ENCODE measurements at regions not wholly inside any gene's neighbourhood (a gene's known extent, or its start where the extent isn't known, plus 50 kb on each side); places are given as distances from the start of the nearest gene placed in this dataset.

DNA sequence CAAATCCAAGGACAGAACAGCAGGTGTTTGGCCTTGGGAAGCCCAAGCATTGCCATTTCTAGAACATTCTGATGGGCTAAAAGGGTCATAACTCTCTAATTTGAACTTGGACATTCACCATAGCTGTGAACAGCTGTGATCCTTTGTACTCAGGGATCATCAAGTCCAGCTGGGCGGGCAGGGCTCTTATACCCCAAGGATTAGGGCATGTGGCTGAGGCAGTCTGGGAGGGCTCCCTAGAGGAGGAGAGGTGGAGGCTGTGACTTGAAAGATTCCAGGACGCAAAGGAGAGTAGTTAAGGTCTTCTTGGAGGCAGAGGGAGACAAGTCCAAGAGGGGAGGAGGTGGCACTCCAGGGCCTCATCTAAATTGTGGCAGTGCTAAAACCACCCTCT lies 233.1 kb upstream of the GSE1 start:
- H3K27me3 ChIP-seq = no peaks in the 10 kb centered on the region
- H3K36me3 ChIP-seq = no peaks in the 10 kb centered on the region
- no peaks in the 10 kb centered on the region for H3K9me3 ChIP-seq
- intact Hi-C loops (cut with DNase I; ENCODE audit: low total_unique reads) = no loop called here
- DNase-seq (no peak), ATAC-seq (no peak)
- H3K27ac ChIP-seq = no peak overlapping the region
- in situ Hi-C loops (cut with MboI; ENCODE audit: low sequenced_read_pairs in 4 of 4) = no loop called here
- peaks cover 14 to 23% of the 10 kb centered on the region in 2 donors for H3K4me1 ChIP-seq
- H3K4me3 ChIP-seq = no peak overlapping the region
- TF ChIP-seq, protein P1, sequence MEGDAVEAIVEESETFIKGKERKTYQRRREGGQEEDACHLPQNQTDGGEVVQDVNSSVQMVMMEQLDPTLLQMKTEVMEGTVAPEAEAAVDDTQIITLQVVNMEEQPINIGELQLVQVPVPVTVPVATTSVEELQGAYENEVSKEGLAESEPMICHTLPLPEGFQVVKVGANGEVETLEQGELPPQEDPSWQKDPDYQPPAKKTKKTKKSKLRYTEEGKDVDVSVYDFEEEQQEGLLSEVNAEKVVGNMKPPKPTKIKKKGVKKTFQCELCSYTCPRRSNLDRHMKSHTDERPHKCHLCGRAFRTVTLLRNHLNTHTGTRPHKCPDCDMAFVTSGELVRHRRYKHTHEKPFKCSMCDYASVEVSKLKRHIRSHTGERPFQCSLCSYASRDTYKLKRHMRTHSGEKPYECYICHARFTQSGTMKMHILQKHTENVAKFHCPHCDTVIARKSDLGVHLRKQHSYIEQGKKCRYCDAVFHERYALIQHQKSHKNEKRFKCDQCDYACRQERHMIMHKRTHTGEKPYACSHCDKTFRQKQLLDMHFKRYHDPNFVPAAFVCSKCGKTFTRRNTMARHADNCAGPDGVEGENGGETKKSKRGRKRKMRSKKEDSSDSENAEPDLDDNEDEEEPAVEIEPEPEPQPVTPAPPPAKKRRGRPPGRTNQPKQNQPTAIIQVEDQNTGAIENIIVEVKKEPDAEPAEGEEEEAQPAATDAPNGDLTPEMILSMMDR (IDR thresholded peaks at IDR 0.05 in 4 of 5, conservative IDR thresholded peaks at IDR 0.05 in 1 of 5) = no peak
- no peak for TF ChIP-seq POLR2A (IDR thresholded peaks at IDR 0.05)

DNA sequence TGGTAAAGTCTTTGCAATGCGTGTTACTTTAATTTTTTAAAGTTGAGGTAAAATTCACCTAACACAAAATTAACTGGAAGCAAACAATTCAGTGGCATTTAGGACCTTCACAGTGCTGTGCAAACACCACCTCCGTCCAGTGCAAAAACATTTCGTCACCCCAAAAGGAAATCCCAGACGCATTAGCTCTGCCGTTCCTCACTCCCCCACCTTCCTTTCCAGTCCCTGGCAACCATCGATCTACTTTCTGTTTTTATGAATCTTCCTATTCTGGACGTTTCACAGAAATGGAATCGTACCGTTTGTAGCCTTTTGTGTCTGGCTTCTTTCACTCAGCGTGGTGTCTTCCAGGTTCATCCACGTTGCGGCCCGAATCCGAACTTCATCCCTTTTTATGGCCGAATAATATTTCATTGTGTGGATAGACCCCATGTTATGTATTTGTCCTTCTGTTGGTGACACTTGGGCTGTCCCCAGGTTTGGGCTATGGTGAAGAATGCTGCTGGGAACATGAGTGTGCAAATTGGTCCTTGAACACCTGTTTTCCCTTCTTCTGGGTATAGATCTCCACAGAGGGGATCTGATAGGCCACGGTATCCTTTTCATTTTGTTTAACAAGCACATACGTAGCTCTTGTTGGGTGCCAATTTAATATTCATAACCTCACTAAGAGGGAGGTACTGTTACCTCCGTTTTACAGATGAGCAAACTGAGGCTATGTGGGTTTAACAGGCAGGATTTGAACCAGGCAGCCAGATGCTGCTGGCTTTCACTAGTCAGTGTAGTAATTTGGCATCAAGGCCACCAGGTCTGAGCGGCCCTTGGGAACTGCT lies 232.0 kb upstream of the GSE1 start:
- TF ChIP-seq, protein P1 (IDR thresholded peaks at IDR 0.05 in 4 of 5, conservative IDR thresholded peaks at IDR 0.05 in 1 of 5) = no peak
- TF ChIP-seq POLR2A (IDR thresholded peaks at IDR 0.05) = no peak
- Histone ChIP-seq H3K27ac (no peak overlapping the region), H3K4me1 (peaks cover 11 to 18% of the 10 kb centered on the region in 2 donors), H3K27me3 (no peaks in the 10 kb centered on the region), H3K9me3 (no peaks in the 10 kb centered on the region), H3K4me3 (no peak overlapping the region), H3K36me3 (no peaks in the 10 kb centered on the region)
- in situ Hi-C loops (cut with MboI; ENCODE audit: low sequenced_read_pairs in 4 of 4) (no loop called here), intact Hi-C loops (cut with DNase I; ENCODE audit: low total_unique reads) (no loop called here)
- no peak for DNase-seq
- ATAC-seq = no peak

DNA sequence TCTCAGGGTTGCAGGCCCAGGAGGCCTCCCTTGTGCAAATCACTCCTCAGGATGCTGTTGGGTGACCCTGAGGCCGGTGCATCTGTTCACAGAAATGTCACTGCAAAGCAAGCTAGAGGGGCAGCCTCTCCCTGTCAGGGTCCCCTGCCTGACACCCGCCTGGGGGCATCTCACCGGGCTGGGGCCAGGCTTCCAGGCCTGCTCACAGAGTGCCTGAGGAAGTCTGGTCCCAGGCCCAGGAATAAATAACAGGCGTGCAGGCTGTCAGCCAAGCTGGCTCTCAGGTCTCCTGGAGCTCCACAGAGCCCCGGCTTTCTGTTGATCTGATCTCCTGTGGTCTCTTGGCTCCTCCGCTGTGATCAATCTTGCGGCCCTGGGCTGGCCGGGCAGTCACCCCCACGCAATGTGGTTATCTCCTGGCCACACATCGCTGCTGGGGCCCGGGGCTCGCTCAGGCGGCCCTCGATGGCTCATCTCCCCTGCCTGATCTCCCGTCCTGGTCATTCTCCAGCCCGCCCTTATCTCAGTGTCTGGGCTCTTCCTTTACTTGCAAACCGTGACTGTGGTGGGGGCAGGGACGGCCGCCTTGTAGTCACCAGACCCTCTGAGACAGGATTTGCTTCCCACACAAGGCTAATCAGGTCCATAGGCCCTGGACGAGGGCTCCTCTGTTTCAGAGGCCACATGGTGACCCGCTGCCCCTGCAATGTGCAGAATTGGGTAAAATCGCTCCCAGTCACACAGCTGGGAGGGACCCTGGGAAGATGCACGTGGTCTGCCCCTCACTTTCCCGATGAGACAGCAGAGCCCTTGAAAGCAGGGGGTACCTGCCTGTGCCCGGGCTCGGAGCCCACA lies 231.2 kb upstream of the GSE1 start:
- Histone ChIP-seq H3K4me3 (no peak overlapping the region), H3K4me1 (peaks cover 5 to 9% of the 10 kb centered on the region in 2 donors), H3K9me3 (no peaks in the 10 kb centered on the region), H3K27ac (no peak overlapping the region), H3K27me3 (no peaks in the 10 kb centered on the region), H3K36me3 (no peaks in the 10 kb centered on the region)
- DNase-seq (no peak), ATAC-seq (no peak)
- in situ Hi-C loops (cut with MboI; ENCODE audit: low sequenced_read_pairs in 4 of 4) (no loop called here), intact Hi-C loops (cut with DNase I; ENCODE audit: low total_unique reads) (no loop called here)
- TF ChIP-seq, protein P1 (IDR thresholded peaks at IDR 0.05 in 4 of 5, conservative IDR thresholded peaks at IDR 0.05 in 1 of 5) = no peak
- no peak for TF ChIP-seq POLR2A (IDR thresholded peaks at IDR 0.05)

DNA sequence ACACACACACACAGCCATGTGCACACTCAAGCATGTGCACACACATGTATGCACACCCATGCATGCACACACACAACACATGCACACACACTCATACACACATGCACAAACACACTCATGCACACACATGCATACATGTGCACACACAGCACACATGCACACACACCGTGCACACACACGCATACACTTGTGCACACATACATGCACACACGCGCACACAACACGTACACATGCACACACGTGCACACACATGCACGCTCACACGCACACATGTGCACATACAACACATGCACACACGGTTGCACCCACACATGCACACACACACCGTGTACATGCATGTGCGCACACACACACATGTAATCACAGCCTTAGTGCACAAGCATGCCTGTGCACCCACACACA lies 230.4 kb upstream of the GSE1 start:
- TF ChIP-seq, protein P1 (IDR thresholded peaks at IDR 0.05 in 4 of 5, conservative IDR thresholded peaks at IDR 0.05 in 1 of 5) = no peak
- no peak for TF ChIP-seq POLR2A (IDR thresholded peaks at IDR 0.05)
- Histone ChIP-seq H3K27me3 (no peaks in the 10 kb centered on the region), H3K9me3 (no peaks in the 10 kb centered on the region), H3K4me3 (no peak overlapping the region), H3K4me1 (peaks cover 5 to 8% of the 10 kb centered on the region in 2 donors), H3K27ac (no peak overlapping the region), H3K36me3 (no peaks in the 10 kb centered on the region)
- no peak for DNase-seq
- intact Hi-C loops (cut with DNase I; ENCODE audit: low total_unique reads) (no loop called here), in situ Hi-C loops (cut with MboI; ENCODE audit: low sequenced_read_pairs in 4 of 4) (no loop called here)
- ATAC-seq = no peak
